ENCODE measurements at regions not wholly inside any gene's neighbourhood (a gene's known extent, or its start where the extent isn't known, plus 50 kb on each side); places are given as distances from the start of the nearest gene placed in this dataset.

GRCh38 chr3:127387556-127388153 lies 99.8 kb upstream of the PRR20G start:
- H3K4me3 Mint-ChIP-seq: no peak overlapping the region
- Histone ChIP-seq H3K36me3 (ENCODE audit: control insufficient read depth, insufficient read depth, low read length) (no peaks in the 10 kb centered on the region), H3K9me3 (ENCODE audit: control insufficient read depth, low read length) (no peaks in the 10 kb centered on the region), H3K27ac (ENCODE audit: low read depth, low read length) (no peak overlapping the region), H3K4me3 (ENCODE audit: low read length) (no peak overlapping the region), H3K4me1 (ENCODE audit: control insufficient read depth, insufficient read depth, low read length) (no peaks in the 10 kb centered on the region), H3K9ac (ENCODE audit: extremely low read depth, low read length, poor library complexity, severe bottlenecking) (no peak overlapping the region), H3K27me3 (ENCODE audit: control insufficient read depth, insufficient read depth, low read length, poor library complexity, severe bottlenecking) (no peaks in the 10 kb centered on the region)
- no peak overlapping the region for H3K27ac Mint-ChIP-seq
- peaks cover 13% of the 10 kb centered on the region for H3K27me3 Mint-ChIP-seq (ENCODE audit: insufficient read depth)
- peaks cover 2% of the 10 kb centered on the region for H3K9me3 Mint-ChIP-seq
- peak; percentile 34 for DNase-seq
- H3K4me1 Mint-ChIP-seq: no peaks in the 10 kb centered on the region
- 78 to 89% methylated on average over 5 to 8 of the region's 8 CpGs for WGBS, 2 experiments (ENCODE audit: insufficient coverage in 1 of 2, insufficient read length in 1 of 2)
- no peaks in the 10 kb centered on the region for H3K36me3 Mint-ChIP-seq (ENCODE audit: low read depth)
- no peak for TF ChIP-seq CTCF (conservative IDR thresholded peaks at IDR 0.05)

GRCh38 chr3:127387119-127387518 lies 99.3 kb upstream of the PRR20G start:
- Mint-ChIP-seq H3K27ac (no peak overlapping the region), H3K27me3 (ENCODE audit: insufficient read depth) (peaks cover 13% of the 10 kb centered on the region)
- WGBS, 2 experiments (ENCODE audit: insufficient coverage in 1 of 2, insufficient read length in 1 of 2): 84% methylated on average over 8 of the region's 8 CpGs; no CpG with 5 or more reads in 1 of the 2 experiments

GRCh38 chr3:127386490-127386889 lies 98.6 kb upstream of the PRR20G start:
- 77 to 95% methylated on average over 4 to 9 of the region's 9 CpGs for WGBS, 2 experiments (ENCODE audit: insufficient coverage in 1 of 2, insufficient read length in 1 of 2)
- no peak overlapping the region for H3K27ac Mint-ChIP-seq

More at GRCh38 chr3:127387119-127387518, 99.3 kb upstream of the PRR20G start:
- peaks cover 2% of the 10 kb centered on the region for H3K9me3 Mint-ChIP-seq
- Histone ChIP-seq H3K4me3 (ENCODE audit: low read length) (no peak overlapping the region), H3K27me3 (ENCODE audit: control insufficient read depth, insufficient read depth, low read length, poor library complexity, severe bottlenecking) (no peaks in the 10 kb centered on the region), H3K9ac (ENCODE audit: extremely low read depth, low read length, poor library complexity, severe bottlenecking) (no peak overlapping the region), H3K4me1 (ENCODE audit: control insufficient read depth, insufficient read depth, low read length) (no peaks in the 10 kb centered on the region), H3K27ac (ENCODE audit: low read depth, low read length) (no peak overlapping the region), H3K9me3 (ENCODE audit: control insufficient read depth, low read length) (peaks cover 2% of the 10 kb centered on the region), H3K36me3 (ENCODE audit: control insufficient read depth, insufficient read depth, low read length) (no peaks in the 10 kb centered on the region)
- H3K36me3 Mint-ChIP-seq (ENCODE audit: low read depth): no peaks in the 10 kb centered on the region
- peak; percentile 24 for DNase-seq
- no peaks in the 10 kb centered on the region for H3K4me1 Mint-ChIP-seq
- H3K4me3 Mint-ChIP-seq: no peak overlapping the region
- TF ChIP-seq CTCF (conservative IDR thresholded peaks at IDR 0.05): no peak

More at GRCh38 chr3:127386490-127386889, 98.6 kb upstream of the PRR20G start:
- no peak overlapping the region for H3K9ac ChIP-seq (ENCODE audit: extremely low read depth, low read length, poor library complexity, severe bottlenecking)
- no peaks in the 10 kb centered on the region for H3K27me3 ChIP-seq (ENCODE audit: control insufficient read depth, insufficient read depth, low read length, poor library complexity, severe bottlenecking)
- H3K27ac ChIP-seq (ENCODE audit: low read depth, low read length): no peak overlapping the region
- peak; percentile 3 for DNase-seq
- Mint-ChIP-seq H3K4me1 (no peaks in the 10 kb centered on the region), H3K27me3 (ENCODE audit: insufficient read depth) (peaks cover 15% of the 10 kb centered on the region), H3K9me3 (peaks cover 6% of the 10 kb centered on the region), H3K36me3 (ENCODE audit: low read depth) (no peaks in the 10 kb centered on the region), H3K4me3 (no peak overlapping the region)
- no peak for TF ChIP-seq CTCF (conservative IDR thresholded peaks at IDR 0.05)
- H3K4me1 ChIP-seq (ENCODE audit: control insufficient read depth, insufficient read depth, low read length): no peaks in the 10 kb centered on the region
- H3K4me3 ChIP-seq (ENCODE audit: low read length): no peak overlapping the region
- H3K9me3 ChIP-seq (ENCODE audit: control insufficient read depth, low read length): peaks cover 5% of the 10 kb centered on the region
- H3K36me3 ChIP-seq (ENCODE audit: control insufficient read depth, insufficient read depth, low read length): no peaks in the 10 kb centered on the region
